IMR-90 (cell line): ENCODE measurements at regions not wholly inside any gene's neighbourhood (a gene's known extent, or its start where the extent isn't known, plus 50 kb on each side); places are given as distances from the start of the nearest gene placed in this dataset.
A peak's percentile ranks its signal among the peaks of the same experiment; 100 is the strongest.

Experiments used
- ATAC-seq: fragments of 200-7000 bp; cut with Tn5 transposase; 2 replicates; pipeline ENCODE4 v1.9.1; 2020; ENCODE audit warnings: low read depth, mild to moderate bottlenecking, moderate library complexity
- BruUV-seq: library from RNA; stranded (reverse); fragments of 400-500 nt; replicated peaks from 2 replicates; lab custom pipeline; 2021; lab: Mats Ljungman, UMichigan
- CTCF ChIA-PET: fragments of 300-600 bp; formaldehyde crosslinking; extraction: SDS; loops from one replicate; lab custom pipeline; 2021; ENCODE audit warnings: antibody characterized with exemption; lab: Yijun Ruan, JAX
- POLR2A ChIA-PET: fragments of 300-600 bp; sonication (Branson Sonifier 250); formaldehyde crosslinking; loops from one replicate; lab custom pipeline; 2022; ENCODE audit warnings: antibody characterized with exemption; ENCODE audit not compliant: unreplicated experiment; lab: Charles Lee
- DNase-seq: peaks from one replicate; pipeline ENCODE4 v3.0.0; 2013
- H2AFZ ChIP-seq: replicated peaks from 2 replicates; pipeline ENCODE3; 2013; ENCODE audit warnings: low read length, mild to moderate bottlenecking; ENCODE audit not compliant: poor library complexity
- H2AK5ac ChIP-seq: 2 replicates; pipeline ENCODE4 v1.6.1; 2013; ENCODE audit warnings: low read depth, low read length, inconsistent platforms
- H2AK9ac ChIP-seq: replicated peaks from 2 replicates; pipeline ENCODE3; 2013; ENCODE audit warnings: mild to moderate bottlenecking, low read depth, low read length, moderate library complexity; ENCODE audit not compliant: poor library complexity
- H2BK120ac ChIP-seq: 2 replicates; pipeline ENCODE4 v1.6.1; 2013; ENCODE audit warnings: low read depth, low read length, inconsistent platforms
- H2BK15ac ChIP-seq: 3 replicates; pipeline ENCODE4 v1.6.1; 2013; ENCODE audit warnings: low read depth, low read length, inconsistent platforms
- H2BK20ac ChIP-seq: 2 replicates; pipeline ENCODE4 v1.6.1; 2013; ENCODE audit warnings: low read depth, mild to moderate bottlenecking, inconsistent platforms, low read length, moderate library complexity
- H2BK5ac ChIP-seq: 2 replicates; pipeline ENCODE4 v1.6.1; 2013; ENCODE audit warnings: mild to moderate bottlenecking, low read depth, low read length, inconsistent platforms; ENCODE audit not compliant: poor library complexity, severe bottlenecking
- H3K14ac ChIP-seq: replicated peaks from 2 replicates; pipeline ENCODE4 v1.6.1; 2013; ENCODE audit warnings: low read depth, low read length, inconsistent platforms
- H3K18ac ChIP-seq: 2 replicates; pipeline ENCODE4 v1.6.1; 2013; ENCODE audit warnings: low read depth, low read length, control low read depth
- H3K23ac ChIP-seq: 2 replicates; pipeline ENCODE4 v1.6.1; 2013; ENCODE audit warnings: low read depth, low read length, inconsistent platforms
- H3K27ac ChIP-seq: 2 replicates; pipeline ENCODE4 v1.5.1; 2013; ENCODE audit warnings: mild to moderate bottlenecking, control low read depth, low read length; ENCODE audit not compliant: insufficient read depth
- H3K27me3 ChIP-seq: 2 replicates; pipeline ENCODE4 v1.6.1; 2013; ENCODE audit warnings: low read length; ENCODE audit not compliant: control insufficient read depth, insufficient read depth
- H3K36me3 ChIP-seq: 2 replicates; pipeline ENCODE4 v1.6.1; 2013; ENCODE audit warnings: low read length, mixed read lengths; ENCODE audit not compliant: control insufficient read depth, insufficient read depth
- H3K4ac ChIP-seq: 2 replicates; pipeline ENCODE4 v1.6.1; 2013; ENCODE audit warnings: low read depth, low read length, inconsistent platforms
- H3K4me1 ChIP-seq: 2 replicates; pipeline ENCODE4 v1.6.1; 2013; ENCODE audit warnings: low read length, mixed read lengths; ENCODE audit not compliant: control insufficient read depth, insufficient read depth
- H3K4me2 ChIP-seq: 2 replicates; pipeline ENCODE4 v1.6.1; 2013; ENCODE audit warnings: low read depth, mild to moderate bottlenecking, control low read depth, low read length, moderate library complexity
- H3K4me3 ChIP-seq: 2 replicates; pipeline ENCODE4 v1.5.1; 2013; ENCODE audit warnings: low read depth, mild to moderate bottlenecking, control low read depth, low read length, moderate library complexity; ENCODE audit not compliant: insufficient read depth
- H3K56ac ChIP-seq: 2 replicates; pipeline ENCODE4 v1.6.1; 2013; ENCODE audit warnings: low read length, inconsistent platforms; ENCODE audit not compliant: insufficient read depth; ENCODE audit errors: extremely low read depth
- H3K79me1 ChIP-seq, 2 experiments: 2 replicates each; pipeline ENCODE4 v1.6.1; 2013; ENCODE audit warnings: low read length in 2 of 2, inconsistent platforms in 1 of 2, low read depth in 1 of 2
- H3K9ac ChIP-seq: 2 replicates; pipeline ENCODE4 v1.6.1; 2013; ENCODE audit warnings: low read depth, low read length, control low read depth
- H3K9me1 ChIP-seq: 2 replicates; pipeline ENCODE4 v1.6.1; 2013; ENCODE audit warnings: low read length, inconsistent platforms; ENCODE audit not compliant: insufficient read depth
- H3K9me3 ChIP-seq: 2 replicates; pipeline ENCODE4 v1.6.1; 2013; ENCODE audit warnings: low read length; ENCODE audit not compliant: control insufficient read depth, insufficient read depth
- H4K20me1 ChIP-seq: 2 replicates; pipeline ENCODE4 v1.6.1; 2013; ENCODE audit warnings: low read length, inconsistent platforms; ENCODE audit not compliant: insufficient read depth
- H4K5ac ChIP-seq: 2 replicates; pipeline ENCODE4 v1.6.1; 2013; ENCODE audit warnings: mild to moderate bottlenecking, low read depth, low read length, control low read depth
- H4K8ac ChIP-seq, 2 experiments: 2 replicates each; pipeline ENCODE4 v1.6.1; 2013; ENCODE audit warnings: low read depth in 2 of 2, low read length in 2 of 2, control low read depth in 1 of 2, inconsistent platforms in 1 of 2
- H4K91ac ChIP-seq: 2 replicates; pipeline ENCODE4 v1.6.1; 2013; ENCODE audit warnings: low read depth, low read length, inconsistent platforms; ENCODE audit not compliant: insufficient read depth
- BHLHE40 ChIP-seq: fragments of 150-350 bp; IDR thresholded peaks from 2 replicates; pipeline ENCODE4 v1.6.1; 2016; ENCODE audit warnings: mild to moderate bottlenecking, low read depth, low read length
- CEBPB ChIP-seq: IDR thresholded peaks from 2 replicates; pipeline ENCODE4 v1.6.1; 2012; ENCODE audit warnings: low read depth, low read length, improper control_type of control experiment
- CHD1 ChIP-seq: IDR thresholded peaks from 2 replicates; pipeline ENCODE4 v1.6.1; 2012; ENCODE audit warnings: low read depth, low read length, improper control_type of control experiment
- FOS ChIP-seq: fragments of 150-350 bp; IDR thresholded peaks from 2 replicates; pipeline ENCODE4 v1.6.1; 2016; ENCODE audit warnings: low read depth, low read length
- MAFK ChIP-seq: IDR thresholded peaks from 2 replicates; pipeline ENCODE4 v1.6.1; 2012; ENCODE audit warnings: low read depth, low read length, improper control_type of control experiment
- MAZ ChIP-seq: IDR thresholded peaks from 2 replicates; pipeline ENCODE4 v1.6.1; 2012; ENCODE audit warnings: low read depth, mild to moderate bottlenecking, low read length, improper control_type of control experiment, moderate library complexity, borderline replicate concordance
- MXI1 ChIP-seq: IDR thresholded peaks from 2 replicates; pipeline ENCODE4 v1.6.1; 2012; ENCODE audit warnings: low read depth, mild to moderate bottlenecking, low read length, moderate library complexity, borderline replicate concordance
- NFE2L2 ChIP-seq: fragments of 150-350 bp; IDR thresholded peaks from 2 replicates; pipeline ENCODE4 v1.6.1; 2016; ENCODE audit warnings: low read depth, mild to moderate bottlenecking, low read length
- POLR2A ChIP-seq: IDR thresholded peaks from 2 replicates; pipeline ENCODE4 v1.6.1; 2012; ENCODE audit warnings: mild to moderate bottlenecking, low read depth, low read length
- RAD21 ChIP-seq: IDR thresholded peaks from 2 replicates; pipeline ENCODE4 v1.6.1; 2012; ENCODE audit warnings: low read length, improper control_type of control experiment
- RCOR1 ChIP-seq: IDR thresholded peaks from 2 replicates; pipeline ENCODE4 v1.6.1; 2012; ENCODE audit warnings: mild to moderate bottlenecking, low read length, improper control_type of control experiment; ENCODE audit not compliant: insufficient replicate concordance
- RFX5 ChIP-seq: IDR thresholded peaks from 2 replicates; pipeline ENCODE4 v1.8.0; 2012; ENCODE audit warnings: low read depth, mild to moderate bottlenecking, low read length, moderate library complexity
- SMC3 ChIP-seq: fragments of 150-350 bp; IDR thresholded peaks from 2 replicates; pipeline ENCODE4 v1.6.1; 2016; ENCODE audit warnings: low read depth, mild to moderate bottlenecking, antibody characterized with exemption, low read length, moderate library complexity
- WGBS, 2 experiments: methylation state at CpG; one replicate each; pipeline versions ENCODE4 v1.1.5 to v1.1.7; 2013; ENCODE audit warnings: missing lambda C conversion rate in 2 of 2; ENCODE audit not compliant: insufficient read length in 1 of 2; ENCODE audit errors: extremely low coverage in 2 of 2; 5-methylcytosine and 5-hydroxymethylcytosine counted together
- dilution Hi-C: fragments of 300-500 bp; cut with HindIII; formaldehyde crosslinking; loops from one replicate; pipeline ENCODE4 v1.14.3; 2018; ENCODE audit warnings: low sequenced_read_pairs; ENCODE audit not compliant: unreplicated experiment
- in situ Hi-C: fragments of 300-500 bp; cut with MboI; formaldehyde crosslinking; loops from 3 replicates; pipeline ENCODE4 v1.14.3; 2019; ENCODE audit warnings: low sequenced_read_pairs, inconsistent platforms, mixed read lengths
- intact Hi-C: fragments of 100-400 bp; cut with micrococcal nuclease; formaldehyde crosslinking; loops from 2 replicates; pipeline ENCODE4 v1.10.0; 2022
- TF ChIP-seq, protein P1 (sequence below): fragments of 150-350 bp; IDR thresholded peaks from 2 replicates; pipeline ENCODE4 v1.6.1; 2017; ENCODE audit warnings: mild to moderate bottlenecking, antibody characterized with exemption, low read length, low read depth
- TF ChIP-seq, protein P2 (sequence below): conservative IDR thresholded peaks from 2 replicates; pipeline ENCODE4 v1.5.1; 2012; ENCODE audit warnings: mild to moderate bottlenecking, low read depth, low read length, improper control_type of control experiment
- TF ChIP-seq, protein P3 (sequence below): fragments of 150-350 bp; IDR thresholded peaks from 2 replicates; pipeline ENCODE4 v1.6.1; 2016; ENCODE audit warnings: low read depth, mild to moderate bottlenecking, low read length, moderate library complexity, borderline replicate concordance

DNA sequence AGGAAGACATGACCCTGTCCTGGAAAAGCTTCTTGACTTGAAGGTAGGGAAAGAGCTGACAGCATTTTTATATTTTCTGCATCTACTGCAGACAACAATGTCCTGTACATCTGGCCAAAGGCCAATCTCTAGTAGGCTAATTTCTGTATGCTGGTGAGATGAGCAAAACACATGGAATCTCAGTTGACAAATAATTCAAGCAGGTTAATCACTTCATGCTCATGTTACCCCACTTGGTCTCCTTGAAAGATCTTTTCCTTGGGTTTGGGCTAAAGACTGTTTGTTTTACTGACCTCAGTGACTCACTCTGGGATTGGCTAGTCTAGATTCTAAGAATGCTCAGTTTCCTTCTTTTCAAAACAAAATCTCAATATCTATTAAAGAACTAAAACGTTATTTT lies 298.8 kb downstream of the LMO7 start:
- Histone ChIP-seq H3K9me3 (no peaks in the 10 kb centered on the region), H3K36me3 (no peaks in the 10 kb centered on the region), H2BK15ac (no peak overlapping the region), H3K14ac (no peak overlapping the region), H4K8ac (no peak overlapping the region), H3K79me1 (no peaks in the 10 kb centered on the region), H2AK5ac (no peak overlapping the region), H3K27ac (no peak overlapping the region), H3K18ac (no peak overlapping the region), H2AFZ (no peak overlapping the region), H2BK20ac (no peak overlapping the region), H3K23ac (no peak overlapping the region), H4K20me1 (no peaks in the 10 kb centered on the region), H3K4ac (no peak overlapping the region), H2BK5ac (no peak overlapping the region), H4K91ac (no peak overlapping the region), H3K9ac (no peak overlapping the region), H3K56ac (no peak overlapping the region), H3K27me3 (no peaks in the 10 kb centered on the region), H4K5ac (no peak overlapping the region), H3K4me1 (0 out of 2 replicates have a peak, but pooled peaks cover 1% of the 10 kb centered on the region), H2AK9ac (no peak overlapping the region), H3K4me2 (no peak overlapping the region), H3K9me1 (peaks cover 5% of the 10 kb centered on the region), H2BK120ac (no peak overlapping the region), H3K4me3 (no peak overlapping the region)
- DNase-seq (peak; percentile 62), ATAC-seq (peak; percentile 96)
- dilution Hi-C loops = no loop called here
- TF ChIP-seq, protein P1, sequence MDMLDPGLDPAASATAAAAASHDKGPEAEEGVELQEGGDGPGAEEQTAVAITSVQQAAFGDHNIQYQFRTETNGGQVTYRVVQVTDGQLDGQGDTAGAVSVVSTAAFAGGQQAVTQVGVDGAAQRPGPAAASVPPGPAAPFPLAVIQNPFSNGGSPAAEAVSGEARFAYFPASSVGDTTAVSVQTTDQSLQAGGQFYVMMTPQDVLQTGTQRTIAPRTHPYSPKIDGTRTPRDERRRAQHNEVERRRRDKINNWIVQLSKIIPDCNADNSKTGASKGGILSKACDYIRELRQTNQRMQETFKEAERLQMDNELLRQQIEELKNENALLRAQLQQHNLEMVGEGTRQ = no peak
- no peak for TF ChIP-seq FOS
- TF ChIP-seq RCOR1 = no peak
- no peak for TF ChIP-seq POLR2A
- TF ChIP-seq MAFK = no peak
- no peak for TF ChIP-seq MAZ
- TF ChIP-seq RFX5 = no peak
- TF ChIP-seq MXI1 = no peak
- no peak for TF ChIP-seq RAD21
- TF ChIP-seq, protein P2, sequence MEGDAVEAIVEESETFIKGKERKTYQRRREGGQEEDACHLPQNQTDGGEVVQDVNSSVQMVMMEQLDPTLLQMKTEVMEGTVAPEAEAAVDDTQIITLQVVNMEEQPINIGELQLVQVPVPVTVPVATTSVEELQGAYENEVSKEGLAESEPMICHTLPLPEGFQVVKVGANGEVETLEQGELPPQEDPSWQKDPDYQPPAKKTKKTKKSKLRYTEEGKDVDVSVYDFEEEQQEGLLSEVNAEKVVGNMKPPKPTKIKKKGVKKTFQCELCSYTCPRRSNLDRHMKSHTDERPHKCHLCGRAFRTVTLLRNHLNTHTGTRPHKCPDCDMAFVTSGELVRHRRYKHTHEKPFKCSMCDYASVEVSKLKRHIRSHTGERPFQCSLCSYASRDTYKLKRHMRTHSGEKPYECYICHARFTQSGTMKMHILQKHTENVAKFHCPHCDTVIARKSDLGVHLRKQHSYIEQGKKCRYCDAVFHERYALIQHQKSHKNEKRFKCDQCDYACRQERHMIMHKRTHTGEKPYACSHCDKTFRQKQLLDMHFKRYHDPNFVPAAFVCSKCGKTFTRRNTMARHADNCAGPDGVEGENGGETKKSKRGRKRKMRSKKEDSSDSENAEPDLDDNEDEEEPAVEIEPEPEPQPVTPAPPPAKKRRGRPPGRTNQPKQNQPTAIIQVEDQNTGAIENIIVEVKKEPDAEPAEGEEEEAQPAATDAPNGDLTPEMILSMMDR = no peak
- TF ChIP-seq NFE2L2 = no peak
- no peak for TF ChIP-seq CHD1
- TF ChIP-seq SMC3 = no peak
- TF ChIP-seq CEBPB = no peak
- no peak for TF ChIP-seq BHLHE40
- TF ChIP-seq, protein P3, sequence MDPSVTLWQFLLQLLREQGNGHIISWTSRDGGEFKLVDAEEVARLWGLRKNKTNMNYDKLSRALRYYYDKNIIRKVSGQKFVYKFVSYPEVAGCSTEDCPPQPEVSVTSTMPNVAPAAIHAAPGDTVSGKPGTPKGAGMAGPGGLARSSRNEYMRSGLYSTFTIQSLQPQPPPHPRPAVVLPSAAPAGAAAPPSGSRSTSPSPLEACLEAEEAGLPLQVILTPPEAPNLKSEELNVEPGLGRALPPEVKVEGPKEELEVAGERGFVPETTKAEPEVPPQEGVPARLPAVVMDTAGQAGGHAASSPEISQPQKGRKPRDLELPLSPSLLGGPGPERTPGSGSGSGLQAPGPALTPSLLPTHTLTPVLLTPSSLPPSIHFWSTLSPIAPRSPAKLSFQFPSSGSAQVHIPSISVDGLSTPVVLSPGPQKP = no peak
- no CpG with 5 or more reads among the region's 1 CpG for WGBS, 2 experiments
- intact Hi-C loops = no loop called here
- in situ Hi-C loops = no loop called here
- no TSS peak for BruUV-seq
- CTCF ChIA-PET = no interaction called here
- POLR2A ChIA-PET = no interaction called here
